WERI-Rb-1 (cell line): ENCODE measurements at regions not wholly inside any gene's neighbourhood (a gene's known extent, or its start where the extent isn't known, plus 50 kb on each side); places are given as distances from the start of the nearest gene placed in this dataset.

ENCODE experiments used
- DNase-seq: peaks from one replicate; pipeline ENCODE4 v3.0.0-alpha.2; 2020
- H3K27ac ChIP-seq: fragments of 250-450 bp; sonication (Bioruptor Pico); 2 replicates; pipeline ENCODE4 v1.5.1; 2020; ENCODE audit warnings: mild to moderate bottlenecking, moderate library complexity
- H3K27me3 ChIP-seq: fragments of 250-450 bp; sonication (Bioruptor Pico); 2 replicates; pipeline ENCODE4 v1.5.1; 2021; ENCODE audit warnings: mild to moderate bottlenecking, low read depth, moderate library complexity; ENCODE audit not compliant: insufficient read depth, severe bottlenecking
- H3K36me3 ChIP-seq: fragments of 250-450 bp; sonication (Bioruptor Pico); 2 replicates; pipeline ENCODE4 v1.5.1; 2020; ENCODE audit warnings: mild to moderate bottlenecking, moderate library complexity
- H3K4me3 ChIP-seq: 2 replicates; pipeline ENCODE4 v1.5.1; 2011; ENCODE audit warnings: low read depth, mild to moderate bottlenecking, control low read depth, low read length
- H3K9me3 ChIP-seq: fragments of 250-450 bp; sonication (Bioruptor Pico); 2 replicates; pipeline ENCODE4 v1.5.1; 2021; ENCODE audit warnings: mild to moderate bottlenecking, moderate library complexity; ENCODE audit not compliant: severe bottlenecking
- TF ChIP-seq, protein P1 (sequence below): IDR thresholded peaks from 2 replicates; pipeline ENCODE4 v1.5.1; 2011; ENCODE audit warnings: low read depth, mild to moderate bottlenecking, control low read depth, inconsistent platforms, low read length

DNA sequence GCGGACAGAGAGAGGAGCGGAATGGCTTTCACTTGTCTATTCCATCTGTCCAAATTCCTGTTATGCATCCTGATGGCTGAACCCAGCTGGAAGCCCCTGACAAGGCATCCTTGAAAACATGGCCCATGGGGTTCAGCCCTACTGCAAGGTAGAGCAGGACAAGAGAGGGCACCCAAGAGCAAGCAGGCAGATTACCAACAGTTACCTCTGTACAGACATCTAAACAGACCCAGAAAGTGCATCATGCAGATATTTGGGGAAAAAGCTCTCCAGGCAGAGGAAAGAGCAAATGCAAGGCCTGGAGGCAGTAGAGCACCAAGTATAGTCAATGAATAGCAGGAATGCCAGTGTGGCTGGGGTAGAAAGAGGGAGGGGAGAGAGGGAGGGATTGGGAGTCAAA, 407.5 kb downstream of the PCNX1 start:
- no peaks in the 10 kb centered on the region for H3K27me3 ChIP-seq
- DNase-seq, result no peak
- no peak overlapping the region for H3K4me3 ChIP-seq
- no peaks in the 10 kb centered on the region for H3K9me3 ChIP-seq
- H3K27ac ChIP-seq, result no peak overlapping the region
- no peaks in the 10 kb centered on the region for H3K36me3 ChIP-seq
- TF ChIP-seq, protein P1, sequence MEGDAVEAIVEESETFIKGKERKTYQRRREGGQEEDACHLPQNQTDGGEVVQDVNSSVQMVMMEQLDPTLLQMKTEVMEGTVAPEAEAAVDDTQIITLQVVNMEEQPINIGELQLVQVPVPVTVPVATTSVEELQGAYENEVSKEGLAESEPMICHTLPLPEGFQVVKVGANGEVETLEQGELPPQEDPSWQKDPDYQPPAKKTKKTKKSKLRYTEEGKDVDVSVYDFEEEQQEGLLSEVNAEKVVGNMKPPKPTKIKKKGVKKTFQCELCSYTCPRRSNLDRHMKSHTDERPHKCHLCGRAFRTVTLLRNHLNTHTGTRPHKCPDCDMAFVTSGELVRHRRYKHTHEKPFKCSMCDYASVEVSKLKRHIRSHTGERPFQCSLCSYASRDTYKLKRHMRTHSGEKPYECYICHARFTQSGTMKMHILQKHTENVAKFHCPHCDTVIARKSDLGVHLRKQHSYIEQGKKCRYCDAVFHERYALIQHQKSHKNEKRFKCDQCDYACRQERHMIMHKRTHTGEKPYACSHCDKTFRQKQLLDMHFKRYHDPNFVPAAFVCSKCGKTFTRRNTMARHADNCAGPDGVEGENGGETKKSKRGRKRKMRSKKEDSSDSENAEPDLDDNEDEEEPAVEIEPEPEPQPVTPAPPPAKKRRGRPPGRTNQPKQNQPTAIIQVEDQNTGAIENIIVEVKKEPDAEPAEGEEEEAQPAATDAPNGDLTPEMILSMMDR, result no peak

DNA sequence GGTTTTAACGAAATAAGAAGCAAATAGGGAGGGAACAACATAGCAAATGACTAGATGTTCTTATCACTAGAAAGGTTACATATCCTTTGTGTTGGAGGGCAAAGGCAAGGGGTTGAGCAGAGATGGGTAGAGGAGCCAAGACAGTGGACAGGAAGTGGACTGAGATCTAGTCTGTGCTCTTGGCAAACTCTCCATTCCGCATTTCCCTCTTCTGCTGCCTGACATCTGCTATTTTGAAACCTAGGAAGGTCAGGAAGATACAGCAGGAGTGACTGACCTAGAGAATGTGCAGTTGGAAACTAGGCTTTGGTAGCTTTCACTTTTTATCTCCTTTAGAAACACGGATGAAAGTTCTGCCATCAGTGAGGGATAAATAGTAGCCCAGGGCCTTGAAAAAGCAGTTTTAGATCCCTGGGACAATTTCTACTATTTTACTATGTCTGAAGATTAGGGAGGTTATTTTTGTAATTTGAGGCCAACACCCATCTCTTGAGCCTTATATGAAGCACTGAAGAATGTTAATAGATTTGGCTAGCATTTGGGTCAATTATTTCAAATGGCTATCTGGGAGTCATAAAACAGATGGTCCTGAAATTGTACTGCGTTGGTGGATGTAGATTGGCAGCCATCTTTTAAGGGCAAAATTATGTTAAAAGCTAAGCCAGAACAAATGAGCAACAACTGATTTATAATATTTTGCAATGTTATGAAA, 410.3 kb downstream of the PCNX1 start:
- Histone ChIP-seq H3K27me3 (no peaks in the 10 kb centered on the region), H3K27ac (no peak overlapping the region), H3K4me3 (no peak overlapping the region), H3K9me3 (no peaks in the 10 kb centered on the region), H3K36me3 (peaks cover 6% of the 10 kb centered on the region)
- TF ChIP-seq, protein P1, result no peak
- no peak for DNase-seq

DNA sequence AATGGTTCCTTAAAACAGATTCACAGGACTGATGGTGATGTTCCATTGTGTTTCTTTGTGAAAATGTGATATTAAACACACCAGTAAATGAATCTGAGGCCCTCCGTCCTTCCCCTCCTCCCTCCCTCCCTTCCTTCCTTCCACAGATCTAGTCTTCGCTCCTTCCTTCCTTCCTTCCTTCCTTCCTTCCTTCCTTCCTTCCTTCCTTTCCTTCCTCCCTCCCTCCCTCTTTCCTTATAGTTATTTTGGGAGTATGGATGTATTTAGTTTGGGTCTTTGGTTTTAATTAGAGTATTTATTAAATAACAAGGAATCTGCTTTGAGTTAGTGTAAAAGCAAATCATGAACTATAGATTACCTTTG, 410.8 kb downstream of the PCNX1 start:
- no peak for DNase-seq
- no peak overlapping the region for H3K27ac ChIP-seq

DNA sequence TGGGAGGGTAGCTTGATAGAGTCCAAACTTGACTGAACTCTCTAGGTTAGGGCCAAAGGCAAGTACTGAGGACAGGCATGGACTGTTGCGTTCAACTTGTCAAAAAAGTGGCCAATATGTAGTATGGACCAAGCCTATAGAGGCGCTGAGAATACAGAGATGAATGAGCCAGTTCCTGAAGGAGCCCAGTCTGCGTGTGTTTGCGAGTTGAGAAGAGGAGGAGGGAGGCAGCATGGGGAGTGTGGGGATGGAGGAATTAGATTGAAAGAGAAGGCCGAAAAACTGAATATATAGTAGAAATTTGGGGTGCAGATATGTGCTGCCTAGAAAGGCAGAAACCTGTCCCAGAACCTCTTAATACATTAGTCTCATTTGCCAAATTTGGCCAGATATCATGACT, 412.4 kb downstream of the PCNX1 start:
- peak; percentile 30 for DNase-seq
- Histone ChIP-seq H3K27me3 (no peaks in the 10 kb centered on the region), H3K27ac (peak overlapping the region; percentile 97; the same call in 1 of the 2 replicates), H3K36me3 (peaks cover 6% of the 10 kb centered on the region), H3K4me3 (peak overlapping the region; percentile 93), H3K9me3 (no peaks in the 10 kb centered on the region)
- TF ChIP-seq, protein P1, result no peak

More for the DNA sequence above, 410.8 kb downstream of the PCNX1 start:
- Histone ChIP-seq H3K9me3 (no peaks in the 10 kb centered on the region), H3K36me3 (peaks cover 6% of the 10 kb centered on the region), H3K4me3 (no peak overlapping the region), H3K27me3 (no peaks in the 10 kb centered on the region)
- TF ChIP-seq, protein P1, result no peak

DNA sequence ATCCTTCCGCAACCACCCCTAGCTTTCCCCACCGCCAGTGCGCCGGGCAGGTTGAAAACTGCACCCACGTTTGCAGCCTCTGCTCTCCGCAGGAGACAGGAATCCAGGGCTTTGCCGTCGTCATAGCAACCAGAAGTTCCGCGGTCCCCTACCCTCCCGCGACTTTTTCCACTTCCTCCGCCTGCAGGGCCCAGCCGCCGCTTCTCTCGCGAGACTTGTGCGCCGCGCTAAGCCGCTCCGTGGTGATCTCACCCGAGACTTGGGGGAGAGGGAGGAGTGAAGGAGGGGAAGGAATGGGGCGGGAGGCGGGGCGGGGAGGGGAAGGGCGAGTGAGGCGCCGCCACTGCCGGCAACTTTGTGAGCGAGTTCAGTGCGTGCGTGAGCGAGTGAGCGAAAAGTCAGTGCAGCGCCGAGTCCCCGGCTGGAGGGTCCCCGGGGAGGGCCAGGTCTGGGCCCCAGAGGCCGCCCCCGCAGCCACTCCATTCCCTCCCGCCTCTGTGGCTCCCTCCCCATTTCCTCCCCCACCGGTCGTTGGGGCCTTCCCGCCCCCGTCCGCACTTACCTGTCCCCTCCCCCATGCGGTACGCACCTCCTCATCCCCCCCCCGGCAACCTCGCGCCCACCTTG, 413.0 kb downstream of the PCNX1 start, which contains the start of gene SIPA1L1:
SIPA1L1 (plus strand) TSS at position 370 of the 627 bp plus-strand sequence.
- Histone ChIP-seq H3K4me3 (peak within 1 kb of the TSS; percentile 93), H3K27ac (peak within 1 kb of the TSS; percentile 97), H3K27me3 (no peaks in the 10 kb centered on the region), H3K9me3 (no peaks in the 10 kb centered on the region), H3K36me3 (peaks cover 6% of the 10 kb centered on the region)
- peak; percentile 98 for DNase-seq
- TF ChIP-seq, protein P1, result no peak
